HG02981 (cell line): ENCODE measurements at regions not wholly inside any gene's neighbourhood (a gene's known extent, or its start where the extent isn't known, plus 50 kb on each side); places are given as distances from the start of the nearest gene placed in this dataset.

Experiments
- ATAC-seq: cut with Tn5 transposase; IDR thresholded peaks from one replicate; pipeline ENCODE4 v1.9.1; 2021; ENCODE audit warnings: mild to moderate bottlenecking, moderate library complexity; ENCODE audit not compliant: unreplicated experiment

- ATAC-seq = no peak
Measured at GRCh38 chr17:69878661-69879060, 196.4 kb upstream of the KCNJ16 start.

GRCh38 chr17:69879576-69879975, 195.4 kb upstream of the KCNJ16 start:
- ATAC-seq = no peak

- ATAC-seq = no peak
Measured at GRCh38 chr17:69880591-69881112, 194.4 kb upstream of the KCNJ16 start.

GRCh38 chr17:69882281-69882680, 192.7 kb upstream of the KCNJ16 start:
- ATAC-seq = no peak

GRCh38 chr17:69883120-69883519, 191.9 kb upstream of the KCNJ16 start:
- no peak for ATAC-seq

- no peak for ATAC-seq
Measured at GRCh38 chr17:69884356-69884755, 190.7 kb upstream of the KCNJ16 start.

- ATAC-seq = no peak
Measured at GRCh38 chr17:69884846-69885245, 190.2 kb upstream of the KCNJ16 start.

- no peak for ATAC-seq
Measured at GRCh38 chr17:69898601-69899000, 176.4 kb upstream of the KCNJ16 start.

- ATAC-seq = no peak
Measured at GRCh38 chr17:69900101-69900500, 174.9 kb upstream of the KCNJ16 start.

- ATAC-seq = no peak
Measured at GRCh38 chr17:69900829-69901228, 174.2 kb upstream of the KCNJ16 start.

- ATAC-seq = no peak
Measured at GRCh38 chr17:69906306-69906705, 168.7 kb upstream of the KCNJ16 start.

GRCh38 chr17:69907132-69907847, 167.7 kb upstream of the KCNJ16 start:
- ATAC-seq = no peak

GRCh38 chr17:69908626-69909368, 166.2 kb upstream of the KCNJ16 start:
- no peak for ATAC-seq

- no peak for ATAC-seq
Measured at GRCh38 chr17:69909389-69909788, 165.6 kb upstream of the KCNJ16 start.

- no peak for ATAC-seq
Measured at GRCh38 chr17:69912805-69913204, 162.2 kb upstream of the KCNJ16 start.

- ATAC-seq = no peak
Measured at GRCh38 chr17:69913216-69913615, 161.8 kb upstream of the KCNJ16 start.

- no peak for ATAC-seq
Measured at GRCh38 chr17:69913616-69914015, 161.4 kb upstream of the KCNJ16 start.

- no peak for ATAC-seq
Measured at GRCh38 chr17:69914520-69914919, 160.5 kb upstream of the KCNJ16 start.

- ATAC-seq = no peak
Measured at GRCh38 chr17:69916761-69917160, 158.3 kb upstream of the KCNJ16 start.

GRCh38 chr17:69918164-69918563, 156.9 kb upstream of the KCNJ16 start:
- ATAC-seq = no peak

GRCh38 chr17:69919789-69920188, 155.2 kb upstream of the KCNJ16 start:
- no peak for ATAC-seq

- no peak for ATAC-seq
Measured at GRCh38 chr17:69921046-69921445, 154.0 kb upstream of the KCNJ16 start.
